GM19025 (cell line): ENCODE measurements at regions not wholly inside any gene's neighbourhood (a gene's known extent, or its start where the extent isn't known, plus 50 kb on each side); places are given as distances from the start of the nearest gene placed in this dataset.

Experiments used
- ATAC-seq: cut with Tn5 transposase; IDR thresholded peaks from one replicate; pipeline ENCODE4 v1.9.1; 2021; ENCODE audit warnings: mild to moderate bottlenecking, low read depth, moderate library complexity; ENCODE audit not compliant: unreplicated experiment

DNA sequence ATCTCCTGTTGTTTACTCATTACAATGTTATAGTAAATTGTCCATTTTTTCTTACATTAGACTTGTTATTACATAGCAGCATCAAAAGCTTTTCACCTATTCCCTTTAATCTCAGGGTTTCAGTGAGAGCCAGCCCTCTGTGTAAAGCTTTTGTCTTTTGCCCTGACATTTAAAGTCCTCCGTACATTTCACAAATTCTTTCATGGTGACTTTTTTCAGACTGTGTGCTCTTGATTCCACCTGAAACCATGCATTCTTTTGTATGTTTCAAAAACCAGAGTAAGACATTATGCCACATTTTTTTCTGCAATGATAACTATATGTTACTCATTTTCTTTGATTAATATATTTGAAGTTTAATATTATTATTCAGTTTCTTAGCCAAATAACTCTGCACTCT lies 781.4 kb upstream of the ROBO1 start:
- no peak for ATAC-seq

- ATAC-seq: no peak
Observed at GRCh38 chr3:80543154-80543553, 775.4 kb upstream of the ROBO1 start.

DNA sequence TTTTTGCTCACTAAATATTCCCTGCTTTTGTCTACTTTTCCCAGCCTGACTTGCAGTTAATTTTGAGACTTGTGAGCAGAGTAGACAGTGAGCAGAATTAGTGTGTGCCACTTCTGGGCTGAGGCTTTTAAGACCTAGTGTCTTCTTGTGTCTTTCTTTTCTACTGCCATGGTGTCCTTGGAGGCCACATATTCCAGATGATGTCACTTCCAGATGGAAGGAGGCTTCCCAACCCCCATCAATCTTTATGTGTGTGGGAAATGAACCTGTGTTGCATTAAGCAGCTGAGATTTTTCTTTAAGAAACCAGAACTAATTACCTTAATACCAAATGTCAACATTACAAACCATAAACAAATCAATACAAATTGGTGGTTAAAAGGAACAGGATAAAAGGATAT lies 774.7 kb upstream of the ROBO1 start:
- ATAC-seq: no peak

DNA sequence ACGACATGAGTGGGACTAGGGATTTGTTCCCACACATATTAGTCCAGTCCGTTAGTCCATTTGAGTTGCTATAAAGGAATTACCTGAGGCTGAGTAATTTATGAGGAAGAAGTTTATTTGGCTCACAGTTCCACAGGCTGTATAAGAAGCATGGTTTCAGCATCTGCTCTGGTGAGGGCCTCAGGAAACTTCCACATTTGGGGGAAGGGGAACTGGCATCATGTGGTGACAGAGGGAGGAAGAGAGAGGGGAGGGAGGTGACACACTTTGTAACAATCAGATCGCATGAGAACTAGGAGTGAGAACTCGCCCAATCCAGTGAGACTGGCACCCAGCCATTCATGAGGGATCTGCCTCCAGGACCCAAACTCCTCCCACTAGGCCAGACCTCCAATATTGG lies 769.9 kb upstream of the ROBO1 start:
- no peak for ATAC-seq

GRCh38 chr3:80535286-80535685 lies 767.5 kb upstream of the ROBO1 start:
- no peak for ATAC-seq

DNA sequence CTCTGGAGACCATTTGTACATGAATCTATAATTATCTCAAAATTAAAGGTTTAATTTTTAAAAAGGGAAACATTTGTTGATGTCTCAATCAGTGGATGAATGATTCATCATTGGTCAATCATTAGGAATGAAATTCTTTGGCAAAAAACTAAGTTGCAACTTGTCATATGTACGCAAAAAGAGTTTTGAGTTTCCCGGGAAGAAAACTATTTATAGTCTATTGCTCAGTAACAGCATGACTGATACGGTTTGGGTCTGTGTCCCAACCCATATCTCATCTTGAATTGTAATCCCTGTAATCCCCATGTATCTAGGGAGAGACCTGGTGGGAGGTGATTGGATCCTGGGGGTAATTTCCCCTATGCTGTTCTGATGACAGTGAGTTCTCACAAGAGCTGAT lies 765.8 kb upstream of the ROBO1 start:
- ATAC-seq: no peak

DNA sequence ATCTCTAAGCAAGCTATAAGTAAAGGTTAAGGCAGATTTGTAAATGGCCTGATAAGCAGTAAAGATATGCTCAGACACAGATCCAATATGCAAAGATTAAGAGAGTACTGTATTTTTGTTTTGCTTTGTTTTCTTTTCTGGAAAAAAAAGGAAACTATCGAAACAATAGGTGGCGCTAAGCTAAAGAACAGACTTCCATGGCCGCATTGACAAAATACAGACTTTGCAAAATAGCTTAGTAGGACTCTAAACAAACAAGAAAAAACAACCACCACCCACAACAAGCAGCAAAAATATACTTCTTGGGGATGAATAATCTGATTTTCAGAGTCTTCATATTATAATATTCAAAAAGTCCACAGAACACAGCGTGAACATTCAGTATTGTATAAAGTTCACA lies 758.4 kb upstream of the ROBO1 start:
- ATAC-seq: no peak

- ATAC-seq: no peak
Observed at GRCh38 chr3:80521081-80521480, 753.3 kb upstream of the ROBO1 start.

- no peak for ATAC-seq
Observed at GRCh38 chr3:80519436-80519835, 751.6 kb upstream of the ROBO1 start.

DNA sequence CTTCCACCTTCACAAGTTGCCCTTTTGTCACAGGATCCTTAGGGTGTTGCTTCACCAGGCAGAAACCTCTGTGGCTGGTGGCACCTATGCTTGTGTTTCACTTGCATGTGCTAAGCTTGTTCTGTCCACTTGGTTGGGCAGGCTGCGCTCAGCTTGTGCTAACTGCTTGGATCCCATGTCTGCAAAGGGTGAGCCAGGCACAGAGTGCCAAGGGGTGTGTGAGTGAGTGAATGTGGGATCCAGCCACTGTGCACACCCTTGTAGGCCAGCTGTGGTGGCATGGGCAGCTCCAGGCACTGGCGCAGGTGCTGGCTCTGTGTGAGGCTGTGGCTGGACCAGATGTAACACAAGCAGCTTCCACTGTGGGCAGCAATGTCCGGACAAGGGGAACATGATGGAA lies 728.7 kb upstream of the ROBO1 start:
- no peak for ATAC-seq

DNA sequence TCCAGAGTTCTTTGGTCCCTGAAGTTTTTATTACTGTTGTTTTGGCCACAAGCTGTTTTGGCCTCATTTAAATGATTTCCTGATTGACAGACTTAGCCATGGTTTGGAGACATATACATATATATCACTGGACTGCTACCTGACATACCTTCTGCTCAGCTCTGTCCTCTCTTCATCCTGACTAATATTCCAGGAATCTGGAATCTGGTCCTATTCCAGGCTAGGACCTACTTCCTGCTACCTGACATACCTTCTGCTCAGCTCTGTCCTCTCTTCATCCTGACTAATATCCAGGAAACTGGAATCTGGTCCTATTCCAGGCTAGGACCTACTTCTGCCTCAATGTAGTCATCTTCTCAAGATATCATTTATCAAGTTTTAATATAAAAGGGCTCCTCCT lies 724.4 kb upstream of the ROBO1 start:
- no peak for ATAC-seq

GRCh38 chr3:80472961-80473360 lies 705.2 kb upstream of the ROBO1 start:
- ATAC-seq: no peak

- ATAC-seq: no peak
Observed at GRCh38 chr3:80472459-80472858, 704.7 kb upstream of the ROBO1 start.

DNA sequence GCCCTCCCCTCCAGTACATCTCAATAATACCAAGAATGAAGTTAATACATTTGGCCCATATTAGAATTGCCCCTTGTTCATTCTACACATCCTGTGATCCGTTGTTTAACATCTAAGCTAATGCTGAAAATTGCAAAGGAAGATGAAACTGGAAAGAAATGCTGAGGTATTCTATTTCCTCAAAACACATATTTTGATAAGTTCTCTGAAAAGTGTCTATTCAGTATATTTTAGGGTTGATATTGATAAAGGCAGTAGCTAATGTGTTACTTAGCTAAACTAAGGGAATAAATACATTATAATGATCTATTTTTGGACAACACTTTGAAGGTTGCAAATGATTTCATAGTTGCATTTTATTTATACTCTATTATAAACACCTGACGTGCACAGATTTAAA lies 702.6 kb upstream of the ROBO1 start:
- no peak for ATAC-seq

DNA sequence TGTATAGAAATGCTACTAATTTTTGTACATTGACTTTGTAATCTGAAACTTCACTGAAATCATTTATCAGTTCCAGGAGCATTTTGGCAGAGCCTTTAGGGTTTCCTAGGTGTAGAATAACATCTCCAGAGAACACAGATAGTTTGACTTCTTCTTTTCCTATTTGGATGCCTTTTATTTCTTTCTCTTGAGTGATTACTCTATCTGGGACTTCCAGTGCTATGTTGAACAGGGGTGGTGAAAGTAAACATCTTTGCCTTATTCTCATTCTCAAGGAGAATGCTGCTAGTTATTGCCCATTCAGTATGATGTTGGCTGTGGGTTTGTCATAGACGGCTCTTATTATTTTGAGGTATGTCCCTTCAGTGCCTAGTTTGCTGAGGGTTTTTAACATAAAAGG lies 697.9 kb upstream of the ROBO1 start:
- ATAC-seq: no peak

- no peak for ATAC-seq
Observed at GRCh38 chr3:80451393-80451792, 683.6 kb upstream of the ROBO1 start.

- ATAC-seq: no peak
Observed at GRCh38 chr3:80445641-80446040, 677.8 kb upstream of the ROBO1 start.

- ATAC-seq: no peak
Observed at GRCh38 chr3:80445053-80445452, 677.3 kb upstream of the ROBO1 start.

GRCh38 chr3:80439490-80439889 lies 671.7 kb upstream of the ROBO1 start:
- no peak for ATAC-seq

- ATAC-seq: no peak
Observed at GRCh38 chr3:80434366-80434765, 666.6 kb upstream of the ROBO1 start.

GRCh38 chr3:80424951-80425350 lies 657.2 kb upstream of the ROBO1 start:
- no peak for ATAC-seq

- ATAC-seq: no peak
Observed at GRCh38 chr3:80408030-80408721, 640.4 kb upstream of the ROBO1 start.

DNA sequence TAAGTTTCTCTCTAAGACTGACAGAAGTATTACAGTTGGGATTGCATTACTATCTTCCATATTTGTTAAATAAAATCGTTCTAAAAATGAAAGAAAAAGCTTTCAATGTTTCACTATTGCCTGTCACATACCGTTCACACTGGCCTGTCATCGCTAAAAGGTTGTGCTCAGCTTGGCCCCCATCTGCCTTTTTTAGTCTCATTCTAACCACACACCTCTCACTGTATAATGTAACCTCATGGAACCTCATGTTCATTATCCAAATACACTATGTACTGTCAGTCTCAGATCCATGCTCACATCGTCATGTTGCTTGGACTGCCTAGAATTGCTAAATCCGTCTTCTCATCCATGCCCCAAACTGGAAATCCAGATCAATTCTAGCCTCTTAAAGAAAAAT lies 637.8 kb upstream of the ROBO1 start:
- no peak for ATAC-seq
